DMS79 treated with DMSO at 0.1 percent for 48 hours (cell line): ENCODE measurements at regions not wholly inside any gene's neighbourhood (a gene's known extent, or its start where the extent isn't known, plus 50 kb on each side); places are given as distances from the start of the nearest gene placed in this dataset.
"Not testable (repeated sequence)": the region's sequence is repeated elsewhere in the genome, so short reads cannot be mapped to it uniquely, and the experiment has no call there.

Experiments used
- DNase-seq: peaks from one replicate; lab custom pipeline; 2025; lab: John Stamatoyannopoulos, UW

- DNase-seq: no peak
Measured at GRCh38 chr3:144754076-144754783, 782.6 kb downstream of the DIPK2A start.

- DNase-seq: no peak
Measured at GRCh38 chr3:144756704-144757440, 785.2 kb downstream of the DIPK2A start.

DNA sequence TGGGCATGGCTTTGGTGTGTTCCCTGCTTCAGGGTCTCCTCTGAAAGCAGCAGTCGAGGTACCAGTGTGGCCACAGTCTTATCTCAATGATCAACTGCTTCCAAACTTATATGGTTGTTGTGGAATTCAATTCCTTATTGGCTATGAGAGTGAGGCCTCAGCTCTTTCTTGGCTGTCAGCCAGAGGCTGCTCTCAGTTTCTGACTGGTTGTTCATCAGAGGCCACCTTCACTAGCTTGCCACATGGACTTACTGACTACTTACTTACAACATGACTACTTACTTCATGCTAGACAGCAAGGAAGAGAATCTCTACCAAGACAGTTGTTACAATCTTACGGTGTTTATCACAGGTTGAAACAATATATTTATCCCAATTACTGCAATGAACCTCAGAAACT, 789.2 kb downstream of the DIPK2A start:
- DNase-seq: no peak

DNA sequence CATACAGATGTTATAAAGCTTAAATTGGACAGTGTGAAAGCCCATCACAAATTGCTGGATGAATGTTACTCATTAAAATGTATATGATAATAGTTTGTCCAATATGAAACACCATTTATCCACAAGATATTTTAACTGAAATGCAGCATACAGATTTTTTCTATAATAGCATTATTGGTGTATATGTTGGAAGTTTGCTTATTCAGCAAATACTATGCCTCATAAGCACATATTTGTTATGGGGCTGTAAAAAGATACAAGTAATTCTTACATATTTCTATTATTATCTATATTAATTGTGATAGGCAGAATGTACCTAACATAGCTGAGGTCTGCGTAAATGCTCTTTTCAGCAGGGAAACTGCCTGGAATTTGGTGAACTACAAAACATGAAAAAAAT, 790.5 kb downstream of the DIPK2A start:
- no peak for DNase-seq

DNA sequence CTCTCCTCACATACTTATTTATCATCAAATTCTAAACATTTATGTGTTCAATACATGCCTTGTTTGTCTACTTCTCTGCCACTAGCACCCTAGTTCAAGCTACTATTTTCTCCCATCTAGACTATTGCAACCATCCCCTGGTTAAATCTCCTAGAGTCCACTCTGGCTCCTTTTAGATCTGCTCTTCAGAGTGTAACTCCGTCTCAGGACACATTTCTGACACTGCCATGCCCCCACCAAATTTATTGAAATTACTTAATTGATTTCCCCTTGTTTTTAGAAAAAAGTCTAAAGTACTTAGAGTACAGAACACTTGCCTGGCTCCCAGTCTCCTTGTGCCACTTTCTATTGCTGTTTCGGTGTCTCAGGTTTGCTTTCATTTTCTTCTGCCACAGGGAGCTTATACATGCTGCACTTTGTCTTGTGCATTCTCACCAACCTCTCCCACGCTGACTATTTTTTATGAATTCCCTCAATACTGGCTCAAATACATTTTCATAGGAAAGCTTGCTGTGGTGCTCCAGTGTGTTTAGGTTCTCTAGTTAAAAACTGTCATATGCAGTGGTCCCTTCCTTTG, 792.3 kb downstream of the DIPK2A start:
- DNase-seq: no peak

DNA sequence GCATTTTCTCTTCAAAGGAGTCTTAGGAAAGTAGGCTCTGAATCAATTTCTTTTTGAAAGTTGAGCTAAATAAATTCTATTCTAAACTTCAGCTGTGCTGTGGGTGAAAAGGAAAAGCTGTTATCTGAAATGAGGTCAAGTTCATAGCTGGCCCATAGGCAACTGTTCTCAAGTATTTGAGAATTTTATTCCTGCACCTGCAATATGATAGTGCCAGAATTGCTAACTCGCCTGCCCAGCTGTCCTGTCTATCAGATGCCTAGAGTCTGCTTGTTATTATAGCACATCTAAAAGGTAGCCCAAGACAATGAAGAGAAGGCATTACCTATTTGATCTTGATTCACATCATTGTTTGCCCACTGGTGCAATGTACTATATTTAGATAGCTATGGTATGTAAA, 798.7 kb downstream of the DIPK2A start:
- no peak for DNase-seq

- DNase-seq: no peak
Measured at GRCh38 chr3:144770915-144771351, 799.3 kb downstream of the DIPK2A start.

DNA sequence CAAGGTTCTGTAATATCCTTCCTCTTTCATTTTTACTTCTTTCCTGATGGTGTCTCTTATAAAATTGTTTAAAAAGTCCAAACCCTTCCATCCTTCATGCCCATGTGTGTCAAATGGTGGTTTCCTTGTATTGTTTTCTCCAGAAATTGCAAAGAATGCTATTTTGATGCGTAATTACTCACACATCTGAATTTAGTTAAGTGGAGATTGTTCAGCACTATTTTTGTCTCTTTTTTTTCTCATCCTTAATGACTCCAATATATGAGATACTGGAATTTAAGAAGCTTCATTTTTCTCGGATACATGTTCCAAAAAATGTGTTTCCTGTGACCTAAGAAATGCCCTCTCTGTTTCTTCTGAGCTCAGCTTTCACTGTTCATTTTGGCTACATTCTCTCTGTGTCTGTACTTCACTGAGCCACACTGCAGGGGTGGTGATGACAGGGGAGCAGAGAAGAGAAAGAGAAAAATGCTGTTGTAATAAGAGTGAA, 799.8 kb downstream of the DIPK2A start:
- no peak for DNase-seq

GRCh38 chr3:144772372-144772771, 800.7 kb downstream of the DIPK2A start:
- no peak for DNase-seq

GRCh38 chr3:144773350-144773749, 801.7 kb downstream of the DIPK2A start:
- no peak for DNase-seq

GRCh38 chr3:144774897-144775296, 803.3 kb downstream of the DIPK2A start:
- no peak for DNase-seq

GRCh38 chr3:144775551-144775950, 803.9 kb downstream of the DIPK2A start:
- no peak for DNase-seq

DNA sequence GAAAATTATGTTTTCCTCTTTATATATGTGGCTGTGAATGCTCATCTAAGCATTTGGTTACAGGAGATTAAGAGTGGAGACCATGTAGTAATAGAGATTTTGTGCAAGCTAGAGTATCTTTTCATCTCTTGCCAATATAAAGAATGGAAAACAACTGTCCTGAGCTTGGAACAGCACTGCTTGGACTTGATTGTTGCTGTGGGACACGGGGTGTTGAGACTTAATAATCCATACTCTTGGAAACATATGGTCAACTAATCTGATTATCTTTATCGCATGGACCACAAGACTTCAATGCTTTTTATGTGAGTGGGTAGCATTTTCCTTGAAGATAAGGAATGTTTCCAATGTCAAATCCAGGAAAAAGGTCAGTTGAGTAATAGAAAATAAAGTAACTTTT, 806.3 kb downstream of the DIPK2A start:
- no peak for DNase-seq

- DNase-seq: no peak
Measured at GRCh38 chr3:144791034-144791433, 819.4 kb downstream of the DIPK2A start.

DNA sequence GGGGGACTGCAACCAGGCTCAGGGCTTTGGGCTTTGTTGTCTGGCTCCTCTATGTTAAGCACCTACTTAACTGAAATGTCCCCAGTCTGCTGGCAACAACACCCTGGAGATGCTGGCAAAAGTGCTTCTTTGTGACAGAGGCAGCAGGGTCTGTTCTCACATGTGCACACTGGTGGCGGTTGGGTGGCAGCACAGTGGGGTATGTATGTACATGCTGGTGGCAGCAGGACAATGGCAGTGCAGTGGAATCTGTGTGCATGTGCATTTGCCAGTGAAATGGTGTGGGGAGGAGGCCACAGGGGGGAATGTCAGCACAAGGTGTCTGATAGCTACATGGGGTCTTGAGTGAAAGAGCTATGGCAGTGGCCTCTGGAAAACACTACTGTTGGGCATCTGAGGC, 830.3 kb downstream of the DIPK2A start:
- DNase-seq: no peak

GRCh38 chr3:144809380-144809779, 837.8 kb downstream of the DIPK2A start:
- DNase-seq: no peak

- DNase-seq: no peak
Measured at GRCh38 chr3:144810160-144810559, 838.5 kb downstream of the DIPK2A start.

DNA sequence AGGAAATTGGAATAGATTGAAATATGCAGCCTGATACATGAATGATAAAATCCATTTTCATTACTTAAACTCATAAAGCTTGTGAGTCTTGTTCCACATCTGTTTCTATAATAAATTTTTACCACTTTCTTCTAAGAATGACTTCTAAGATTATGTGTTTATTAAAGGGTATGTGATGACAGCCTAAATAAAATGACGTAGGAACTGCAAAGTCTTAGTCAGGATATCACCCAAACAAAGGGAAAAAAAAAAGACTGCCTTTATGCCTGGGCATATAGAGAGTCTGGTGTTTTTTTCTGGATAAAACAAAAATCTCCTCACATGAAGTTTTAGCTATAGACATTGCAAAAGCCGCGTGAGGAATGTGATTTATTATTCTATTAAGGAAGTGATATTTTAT, 844.0 kb downstream of the DIPK2A start:
- DNase-seq: no peak

DNA sequence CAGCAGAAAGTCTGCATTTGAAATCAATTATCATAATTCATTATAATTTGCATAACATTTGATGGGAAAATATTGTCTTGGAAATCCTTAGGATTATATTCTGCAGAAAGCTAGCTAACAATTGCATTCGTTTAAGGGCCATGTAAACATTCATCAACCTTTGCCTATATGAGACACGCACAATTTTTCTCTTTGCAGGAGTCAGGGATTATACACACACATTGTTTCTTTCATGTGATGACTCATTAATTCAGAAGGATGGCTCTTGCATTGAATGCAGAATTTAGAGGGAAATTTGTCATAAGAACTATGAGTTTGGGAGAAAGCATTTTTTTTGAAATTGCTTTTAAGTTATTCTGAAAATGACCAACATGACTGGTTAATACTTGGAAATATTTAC, 844.7 kb downstream of the DIPK2A start:
- DNase-seq: no peak

GRCh38 chr3:144818973-144819372, 847.4 kb downstream of the DIPK2A start:
- no peak for DNase-seq

DNA sequence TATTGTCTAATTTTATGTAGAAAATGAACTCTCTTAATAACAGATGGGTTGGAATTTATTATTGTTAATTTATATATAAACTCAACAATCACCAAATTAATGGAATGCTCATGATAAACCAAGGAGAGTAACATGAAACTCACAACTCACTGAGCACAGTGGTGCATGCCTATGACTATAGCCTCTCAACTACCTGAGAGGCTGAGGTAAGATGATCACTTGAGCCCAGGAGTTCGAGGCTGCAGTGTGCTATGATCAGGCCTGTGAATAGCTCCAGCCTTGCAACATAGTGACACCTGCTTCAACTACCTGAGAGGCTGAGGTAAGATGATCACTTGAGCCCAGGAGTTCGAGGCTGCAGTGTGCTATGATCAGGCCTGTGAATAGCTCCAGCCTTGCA, 848.6 kb downstream of the DIPK2A start:
- not testable (repeated sequence) for DNase-seq

DNA sequence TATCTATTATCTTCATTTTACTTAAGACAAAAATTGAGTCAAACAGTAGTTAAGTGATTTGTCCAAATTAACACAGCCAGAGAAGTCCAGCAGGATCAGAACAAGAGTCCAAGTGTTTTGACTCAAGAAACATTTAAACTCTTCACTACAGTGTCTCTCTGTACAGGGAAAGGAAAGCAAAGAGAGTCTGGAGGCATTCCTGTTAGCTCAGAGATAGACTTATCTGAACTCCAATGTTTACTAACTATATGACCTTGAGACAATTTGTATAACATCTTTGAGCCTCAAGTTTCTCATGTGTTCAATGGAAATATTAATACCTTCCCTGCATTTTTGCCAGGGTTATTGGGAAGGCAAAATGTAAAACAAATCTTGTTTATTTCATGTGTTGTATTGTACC, 849.1 kb downstream of the DIPK2A start:
- DNase-seq: no peak

GRCh38 chr3:144821583-144821982, 850.0 kb downstream of the DIPK2A start:
- DNase-seq: no peak
